ENCODE measurements at regions not wholly inside any gene's neighbourhood (a gene's known extent, or its start where the extent isn't known, plus 50 kb on each side); places are given as distances from the start of the nearest gene placed in this dataset.
A peak's percentile ranks its signal among the peaks of the same experiment; 100 is the strongest.

- TF ChIP-seq MGA (IDR thresholded peaks at IDR 0.05) = peak; percentile 60
- TF ChIP-seq GABPA (tag; conservative IDR thresholded peaks at IDR 0.05; ENCODE audit: low read depth) = no peak
Observed at GRCh38 chr13:42393573-42394360, 121.8 kb downstream of the AKAP11 start (continued).

Data from K562 (cell line).